ENCODE measurements at regions not wholly inside any gene's neighbourhood (a gene's known extent, or its start where the extent isn't known, plus 50 kb on each side); places are given as distances from the start of the nearest gene placed in this dataset.
"Not testable (repeated sequence)": the region's sequence is repeated elsewhere in the genome, so short reads cannot be mapped to it uniquely, and the experiment has no call there.

- peak in 2 of 3 donors; percentile 21 to 59 for DNase-seq (ENCODE audit: low read depth in 2 of 3, low spot score in 2 of 3)
These were observed 107.2 kb upstream of the L3MBTL4 start for GRCh38 chr18:6521803-6522418.

DNA sequence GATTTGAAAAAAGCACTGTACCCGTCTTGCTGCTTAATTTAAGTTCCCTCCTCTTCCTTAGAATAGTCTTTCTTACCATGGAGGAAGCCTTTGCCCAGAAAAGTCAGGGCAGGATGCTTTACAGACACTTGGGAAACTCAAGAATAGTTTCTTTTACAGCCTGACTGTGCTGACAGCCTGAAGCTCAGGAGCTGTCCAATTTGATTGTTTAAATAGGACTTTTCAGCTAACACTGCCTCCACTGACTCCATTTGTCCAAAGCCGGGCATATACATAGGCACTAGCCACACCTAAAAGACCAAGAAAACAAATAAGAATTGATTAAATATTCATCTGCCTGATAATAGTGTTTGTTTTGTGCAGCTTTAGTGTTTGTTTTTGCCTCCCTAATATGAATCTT is 110.9 kb upstream of the L3MBTL4 start:
- DNase-seq (ENCODE audit: low read depth in 2 of 3, low spot score in 2 of 3): no peak

GRCh38 chr18:6537475-6537874 is 122.8 kb upstream of the L3MBTL4 start:
- DNase-seq (ENCODE audit: low read depth in 2 of 3, low spot score in 2 of 3): no peak

- DNase-seq (ENCODE audit: low read depth in 2 of 3, low spot score in 2 of 3): not testable (repeated sequence)
These were observed 126.5 kb upstream of the L3MBTL4 start for GRCh38 chr18:6541131-6541679.

DNA sequence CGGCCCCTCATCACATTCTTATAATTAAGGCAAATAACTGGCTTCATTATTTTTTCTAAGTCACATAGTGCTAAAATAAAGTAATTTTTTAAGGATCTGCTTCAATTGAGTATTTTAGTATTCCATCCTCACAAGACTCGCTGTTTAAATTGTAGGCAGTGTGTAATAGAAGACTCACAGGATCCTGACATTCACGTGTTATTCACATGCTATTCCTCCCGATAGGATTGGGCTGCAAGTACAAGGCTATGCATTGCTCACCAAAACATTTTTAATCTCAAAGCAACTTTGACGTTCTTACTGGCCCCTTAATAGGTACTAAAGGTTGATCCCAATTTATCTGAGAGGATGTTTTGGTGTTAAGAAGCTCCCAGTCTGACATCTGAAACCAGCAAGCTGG is 127.6 kb upstream of the L3MBTL4 start:
- no peak for DNase-seq (ENCODE audit: low read depth in 2 of 3, low spot score in 2 of 3)

DNA sequence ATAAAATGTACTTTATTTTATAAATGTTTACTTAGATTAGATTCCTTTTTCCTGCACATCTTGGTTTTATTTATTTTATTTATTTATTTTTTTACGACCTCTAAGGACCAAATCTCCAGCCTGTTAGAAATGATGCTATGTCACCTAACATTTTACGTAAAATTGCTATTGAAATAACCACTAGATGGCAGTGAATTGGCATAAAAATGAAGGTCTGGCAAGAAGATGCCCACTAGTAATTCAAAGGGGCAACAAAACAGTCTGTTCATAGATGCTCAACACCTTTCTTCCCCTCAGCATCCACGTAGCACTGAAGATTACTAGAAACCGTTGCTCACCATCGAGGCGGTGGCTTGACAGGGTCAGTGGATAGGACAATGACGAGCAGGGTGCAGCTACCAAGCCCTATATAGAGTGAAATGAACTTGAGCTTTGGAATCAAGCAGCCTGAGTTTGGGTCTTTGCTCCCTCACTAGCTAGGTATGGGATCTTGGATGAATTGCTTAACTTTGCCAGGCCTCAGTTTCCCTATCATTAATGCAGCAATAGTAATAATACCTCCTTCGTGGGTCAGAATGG is 128.7 kb upstream of the L3MBTL4 start:
- peak in 2 of 3 donors; percentile 4 to 34 for DNase-seq (ENCODE audit: low read depth in 2 of 3, low spot score in 2 of 3)

DNA sequence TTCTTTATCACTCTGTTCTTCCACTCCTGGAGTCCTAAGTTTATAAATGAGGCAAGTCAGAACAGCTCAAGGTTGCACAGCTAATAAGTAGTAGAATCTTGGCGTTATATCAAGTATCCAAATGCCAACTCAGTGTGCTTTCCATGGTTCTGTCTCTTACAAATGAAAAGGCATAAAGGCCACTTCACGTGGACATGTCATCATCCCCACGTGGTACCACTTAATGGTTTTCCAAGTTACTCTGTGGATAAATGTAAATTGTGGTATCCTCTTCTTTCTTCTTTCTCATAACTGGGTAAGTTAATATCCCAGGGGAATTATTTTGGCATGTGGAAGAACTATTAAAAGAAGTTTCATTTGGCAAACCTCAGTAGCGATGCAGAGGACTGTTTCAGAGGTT is 131.5 kb upstream of the L3MBTL4 start:
- no peak for DNase-seq (ENCODE audit: low read depth in 2 of 3, low spot score in 2 of 3)

- DNase-seq (ENCODE audit: low read depth in 2 of 3, low spot score in 2 of 3): no peak
These were observed 132.8 kb upstream of the L3MBTL4 start for GRCh38 chr18:6547476-6547875.

DNA sequence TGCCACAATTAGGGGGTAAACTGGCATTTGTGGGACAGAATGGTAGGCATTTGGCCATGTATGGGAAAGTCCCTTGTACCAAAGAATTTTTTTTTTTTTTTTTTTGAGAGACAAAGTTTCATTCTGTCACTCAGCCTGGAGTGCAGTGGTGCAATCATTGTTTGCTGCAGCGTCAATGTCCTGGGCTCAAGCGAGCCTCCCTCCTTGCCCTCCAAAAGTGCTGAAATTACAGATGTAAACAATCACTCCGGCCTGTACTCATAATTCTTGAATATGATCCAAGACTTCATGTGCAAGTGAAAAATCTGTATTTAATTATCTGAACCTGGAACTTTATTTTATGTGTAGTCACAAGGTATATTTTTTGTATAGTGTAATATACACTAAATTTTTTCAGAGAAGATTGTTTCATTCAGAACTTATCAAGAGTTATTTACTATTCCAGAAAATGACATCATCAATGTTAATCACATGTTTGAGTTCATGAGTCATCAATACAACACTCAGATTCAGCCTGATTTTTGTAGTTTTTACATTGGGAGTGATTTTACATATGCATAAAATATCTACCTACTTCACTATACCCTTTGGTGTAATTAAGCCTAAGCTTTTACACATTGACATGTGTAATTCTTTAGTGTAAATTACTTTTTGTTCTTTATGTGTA is 138.7 kb upstream of the L3MBTL4 start:
- DNase-seq (ENCODE audit: low read depth in 2 of 3, low spot score in 2 of 3): no peak

- DNase-seq (ENCODE audit: low read depth in 2 of 3, low spot score in 2 of 3): no peak
These were observed 142.5 kb upstream of the L3MBTL4 start for GRCh38 chr18:6557057-6557769.

DNA sequence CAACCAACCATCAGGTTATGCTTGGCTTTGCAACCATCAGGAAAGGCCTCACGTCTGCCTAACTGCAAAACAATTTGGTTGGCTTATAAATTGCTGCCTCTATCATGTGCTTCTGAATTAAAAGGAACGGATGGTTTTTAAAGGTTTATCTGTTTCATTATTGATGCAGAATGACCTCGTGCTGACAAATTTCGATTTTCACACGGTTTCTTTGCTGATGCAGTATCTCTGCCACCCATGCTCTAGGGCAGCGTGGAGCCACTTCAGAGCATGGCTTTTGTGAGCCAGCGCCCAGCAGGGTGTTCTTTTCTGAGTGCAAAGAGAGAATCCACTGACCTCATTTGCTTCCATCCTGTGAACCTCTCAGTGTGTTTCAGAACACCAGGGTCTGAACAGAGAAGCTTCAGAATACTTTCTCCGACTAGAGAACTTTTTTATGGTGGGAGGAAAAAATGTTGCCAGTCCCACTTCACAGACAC is 143.1 kb upstream of the L3MBTL4 start:
- no peak for DNase-seq (ENCODE audit: low read depth in 2 of 3, low spot score in 2 of 3)

GRCh38 chr18:6558446-6559156 is 143.9 kb upstream of the L3MBTL4 start:
- DNase-seq (ENCODE audit: low read depth in 2 of 3, low spot score in 2 of 3): no peak

GRCh38 chr18:6559296-6559695 is 144.6 kb upstream of the L3MBTL4 start:
- no peak for DNase-seq (ENCODE audit: low read depth in 2 of 3, low spot score in 2 of 3)

- no peak for DNase-seq (ENCODE audit: low read depth in 2 of 3, low spot score in 2 of 3)
These were observed 146.3 kb upstream of the L3MBTL4 start for GRCh38 chr18:6561016-6561415.

GRCh38 chr18:6561420-6561861 is 146.7 kb upstream of the L3MBTL4 start:
- DNase-seq (ENCODE audit: low read depth in 2 of 3, low spot score in 2 of 3): no peak

GRCh38 chr18:6561862-6562291 is 147.2 kb upstream of the L3MBTL4 start:
- DNase-seq (ENCODE audit: low read depth in 2 of 3, low spot score in 2 of 3): no peak

DNA sequence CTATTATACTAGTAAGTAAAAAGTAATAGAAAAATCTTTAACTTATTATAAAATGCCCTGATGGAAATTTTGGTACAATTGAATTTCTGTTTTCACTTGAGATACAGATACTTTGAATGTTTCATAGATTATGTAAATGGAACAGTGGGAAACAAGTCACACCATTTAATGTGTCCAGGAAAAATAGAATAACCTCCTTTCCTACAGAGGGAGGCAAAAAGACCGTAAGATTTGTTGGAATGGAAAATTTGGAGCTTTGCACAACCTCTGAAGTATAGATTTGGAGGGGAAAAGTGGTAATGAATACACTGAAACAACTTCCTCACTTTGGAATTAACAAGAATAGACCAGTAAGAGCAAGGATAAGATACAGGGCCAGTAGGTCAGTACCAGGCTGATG is 149.2 kb upstream of the L3MBTL4 start:
- DNase-seq (ENCODE audit: low read depth in 2 of 3, low spot score in 2 of 3): no peak

DNA sequence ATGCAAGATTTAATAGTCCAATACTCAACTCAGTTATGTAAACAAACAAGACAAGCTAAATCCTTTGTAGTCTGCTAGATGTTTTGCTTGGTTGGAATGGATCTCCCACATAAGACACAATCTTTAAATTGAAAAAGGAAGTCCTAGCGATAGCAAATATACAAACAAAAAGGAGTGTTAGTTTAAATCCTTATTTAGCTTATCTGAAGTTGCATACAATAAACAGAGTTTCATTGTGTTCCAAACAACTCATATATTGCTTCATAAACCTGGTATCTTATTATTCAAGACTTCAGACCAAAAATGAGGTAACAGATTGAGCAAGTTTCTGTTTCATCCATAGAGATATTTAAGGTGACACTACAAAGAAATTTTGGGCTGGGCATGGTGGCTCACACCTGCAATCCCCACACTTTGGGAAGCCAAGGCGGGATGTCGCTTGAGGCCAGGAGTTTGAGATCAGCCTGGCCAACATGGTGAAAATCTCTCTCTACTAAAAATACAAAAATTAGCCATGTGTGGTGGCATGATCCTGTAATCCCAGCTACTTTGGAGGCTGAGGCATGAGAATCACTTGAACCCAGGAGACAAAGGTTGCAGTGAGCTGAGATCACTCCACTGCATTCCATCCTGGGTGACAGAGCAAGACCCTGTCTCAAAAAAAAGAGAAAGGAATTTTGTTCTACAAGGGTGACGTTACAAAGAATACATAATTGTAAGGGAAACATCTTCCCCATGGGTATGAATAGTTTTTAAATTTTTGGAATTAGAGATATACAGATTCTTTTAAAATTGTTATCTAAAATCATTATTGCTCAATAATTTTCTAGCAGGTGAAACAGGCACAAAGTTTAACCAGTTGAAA is 150.5 kb upstream of the L3MBTL4 start:
- DNase-seq (ENCODE audit: low read depth in 2 of 3, low spot score in 2 of 3): no peak

DNA sequence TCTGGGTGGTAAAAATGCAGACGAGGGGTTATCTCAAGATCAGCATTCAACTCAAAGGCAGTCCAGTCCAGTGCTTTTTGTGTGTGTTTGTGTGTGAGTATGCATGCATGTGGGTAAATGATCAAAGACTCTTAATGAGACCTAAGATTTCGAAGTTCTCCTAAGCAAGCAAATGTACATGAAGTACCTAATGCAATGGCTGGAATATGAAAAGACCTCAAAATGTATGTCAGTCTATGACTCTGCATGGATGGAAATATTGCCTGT is 151.0 kb upstream of the L3MBTL4 start:
- DNase-seq (ENCODE audit: low read depth in 2 of 3, low spot score in 2 of 3): no peak
